Mesodermal cell (in vitro differentiated cells): ENCODE measurements at regions not wholly inside any gene's neighbourhood (a gene's known extent, or its start where the extent isn't known, plus 50 kb on each side); places are given as distances from the start of the nearest gene placed in this dataset.

ENCODE experiments used
- H3K27ac ChIP-seq: 2 replicates; pipeline ENCODE4 v1.7.0; 2013; ENCODE audit warnings: mild to moderate bottlenecking, low read depth, low read length, moderate library complexity; ENCODE audit not compliant: severe bottlenecking
- H3K36me3 ChIP-seq: 2 replicates; pipeline ENCODE4 v1.7.1; 2013; ENCODE audit warnings: mild to moderate bottlenecking, low read length, moderate library complexity; ENCODE audit not compliant: control insufficient read depth, insufficient read depth
- H3K4me1 ChIP-seq: one replicate; pipeline ENCODE4 v1.7.1; 2013; ENCODE audit warnings: mild to moderate bottlenecking, low read length; ENCODE audit not compliant: insufficient read depth, control insufficient read depth, poor library complexity, severe bottlenecking
- H3K4me3 ChIP-seq: 2 replicates; pipeline ENCODE4 v1.7.0; 2013; ENCODE audit warnings: low read length, control low read depth, mild to moderate bottlenecking; ENCODE audit not compliant: insufficient read depth, poor library complexity, severe bottlenecking; ENCODE audit errors: extremely low read depth
- H3K9me3 ChIP-seq: 2 replicates; pipeline ENCODE4 v1.7.1; 2013; ENCODE audit warnings: mild to moderate bottlenecking, low read length, moderate library complexity; ENCODE audit not compliant: control insufficient read depth
- WGBS, 2 experiments: methylation state at CpG; one replicate each; pipeline ENCODE4 v1.1.5; 2013; ENCODE audit warnings: missing lambda C conversion rate in 2 of 2; ENCODE audit not compliant: insufficient coverage in 2 of 2; 5-methylcytosine and 5-hydroxymethylcytosine counted together

GRCh38 chr3:102183186-102183585 lies 251.6 kb upstream of the ZPLD1 start:
- H3K4me3 ChIP-seq, result no peak overlapping the region
- peaks cover 6% of the 10 kb centered on the region for H3K9me3 ChIP-seq
- no CpG with 5 or more reads among the region's 1 CpG for WGBS, 2 experiments
- H3K4me1 ChIP-seq, result peaks cover 5% of the 10 kb centered on the region
- no peak overlapping the region for H3K27ac ChIP-seq
- no peaks in the 10 kb centered on the region for H3K36me3 ChIP-seq

GRCh38 chr3:102183623-102184022 lies 251.2 kb upstream of the ZPLD1 start:
- Histone ChIP-seq H3K4me1 (peaks cover 5% of the 10 kb centered on the region), H3K4me3 (no peak overlapping the region), H3K27ac (no peak overlapping the region), H3K9me3 (peaks cover 6% of the 10 kb centered on the region), H3K36me3 (no peaks in the 10 kb centered on the region)
- 93 to 100% methylated on average over 1 of the region's 1 CpG for WGBS, 2 experiments

GRCh38 chr3:102189541-102189940 lies 245.3 kb upstream of the ZPLD1 start:
- peaks cover 6% of the 10 kb centered on the region for H3K9me3 ChIP-seq
- no peaks in the 10 kb centered on the region for H3K36me3 ChIP-seq
- 71 to 91% methylated on average over 1 of the region's 2 CpGs for WGBS, 2 experiments
- no peak overlapping the region for H3K27ac ChIP-seq
- H3K4me3 ChIP-seq, result no peak overlapping the region
- no peaks in the 10 kb centered on the region for H3K4me1 ChIP-seq

GRCh38 chr3:102189956-102190723 lies 244.7 kb upstream of the ZPLD1 start:
- H3K4me3 ChIP-seq, result no peak overlapping the region
- peaks cover 6% of the 10 kb centered on the region for H3K9me3 ChIP-seq
- H3K27ac ChIP-seq, result no peak overlapping the region
- WGBS, 2 experiments, result 91 to 92% methylated on average over 5 of the region's 7 CpGs
- no peaks in the 10 kb centered on the region for H3K36me3 ChIP-seq
- H3K4me1 ChIP-seq, result no peaks in the 10 kb centered on the region

- H3K4me1 ChIP-seq, result no peaks in the 10 kb centered on the region
- H3K36me3 ChIP-seq, result no peaks in the 10 kb centered on the region
- no peak overlapping the region for H3K27ac ChIP-seq
- no peak overlapping the region for H3K4me3 ChIP-seq
- 100% methylated on average over 1 of the region's 2 CpGs; no CpG with 5 or more reads in 1 of the 2 experiments for WGBS, 2 experiments
- no peaks in the 10 kb centered on the region for H3K9me3 ChIP-seq
Measured at GRCh38 chr3:102192575-102192974, 242.2 kb upstream of the ZPLD1 start.

- WGBS, 2 experiments, result no CpG with 5 or more reads among the region's 1 CpG
- Histone ChIP-seq H3K4me3 (no peak overlapping the region), H3K9me3 (no peaks in the 10 kb centered on the region), H3K27ac (no peak overlapping the region), H3K36me3 (no peaks in the 10 kb centered on the region), H3K4me1 (no peaks in the 10 kb centered on the region)
Measured at GRCh38 chr3:102193255-102193654, 241.6 kb upstream of the ZPLD1 start.

- no peaks in the 10 kb centered on the region for H3K36me3 ChIP-seq
- no peaks in the 10 kb centered on the region for H3K9me3 ChIP-seq
- H3K27ac ChIP-seq, result no peak overlapping the region
- H3K4me3 ChIP-seq, result no peak overlapping the region
- 84 to 99% methylated on average over 5 of the region's 5 CpGs for WGBS, 2 experiments
- H3K4me1 ChIP-seq, result no peaks in the 10 kb centered on the region
Measured at GRCh38 chr3:102194001-102194400, 240.8 kb upstream of the ZPLD1 start.

- WGBS, 2 experiments, result 80% methylated on average over 1 of the region's 1 CpG; no CpG with 5 or more reads in 1 of the 2 experiments
- no peak overlapping the region for H3K27ac ChIP-seq
Measured at GRCh38 chr3:102194760-102195159, 240.1 kb upstream of the ZPLD1 start.

GRCh38 chr3:102195198-102195948 lies 239.4 kb upstream of the ZPLD1 start:
- 81 to 83% methylated on average over 1 of the region's 5 CpGs for WGBS, 2 experiments
- no peak overlapping the region for H3K4me3 ChIP-seq
- H3K9me3 ChIP-seq, result no peaks in the 10 kb centered on the region
- no peak overlapping the region for H3K27ac ChIP-seq
- H3K4me1 ChIP-seq, result no peaks in the 10 kb centered on the region
- H3K36me3 ChIP-seq, result no peaks in the 10 kb centered on the region

More at GRCh38 chr3:102194760-102195159, 240.1 kb upstream of the ZPLD1 start:
- Histone ChIP-seq H3K9me3 (no peaks in the 10 kb centered on the region), H3K36me3 (no peaks in the 10 kb centered on the region), H3K4me3 (no peak overlapping the region), H3K4me1 (no peaks in the 10 kb centered on the region)

GRCh38 chr3:102200126-102200525 lies 234.7 kb upstream of the ZPLD1 start:
- no peaks in the 10 kb centered on the region for H3K36me3 ChIP-seq
- no peaks in the 10 kb centered on the region for H3K9me3 ChIP-seq
- H3K27ac ChIP-seq, result no peak overlapping the region
- H3K4me1 ChIP-seq, result no peaks in the 10 kb centered on the region
- H3K4me3 ChIP-seq, result no peak overlapping the region

- Histone ChIP-seq H3K27ac (no peak overlapping the region), H3K4me3 (no peak overlapping the region), H3K36me3 (no peaks in the 10 kb centered on the region), H3K4me1 (no peaks in the 10 kb centered on the region), H3K9me3 (no peaks in the 10 kb centered on the region)
Measured at GRCh38 chr3:102200560-102200959, 234.3 kb upstream of the ZPLD1 start.
